Spinal cord (tissue), 9 donors: ENCODE measurements at regions not wholly inside any gene's neighbourhood (a gene's known extent, or its start where the extent isn't known, plus 50 kb on each side); places are given as distances from the start of the nearest gene placed in this dataset.
"Not testable (repeated sequence)": the region's sequence is repeated elsewhere in the genome, so short reads cannot be mapped to it uniquely, and the experiment has no call there.

Experiments used
- DNase-seq, 6 donors: peaks; one replicate each; pipeline versions ENCODE4 v3.0.0 to v3.0.0-alpha.2; 2013 to 2015; ENCODE audit warnings: low spot score in 6 of 6, low read depth in 4 of 6
- H3K27ac ChIP-seq: one replicate; pipeline ENCODE4 v1.5.1; 2013; ENCODE audit warnings: low read depth, low read length, control low read depth
- H3K27me3 ChIP-seq: one replicate; pipeline ENCODE4 v1.6.1; 2013; ENCODE audit warnings: low read length; ENCODE audit not compliant: control insufficient read depth, insufficient read depth
- H3K36me3 ChIP-seq: one replicate; pipeline ENCODE4 v1.6.1; 2013; ENCODE audit warnings: low read length; ENCODE audit not compliant: control insufficient read depth, insufficient read depth
- H3K4me1 ChIP-seq: one replicate; pipeline ENCODE4 v1.6.1; 2013; ENCODE audit warnings: low read length; ENCODE audit not compliant: control insufficient read depth, insufficient read depth
- H3K4me3 ChIP-seq: one replicate; pipeline ENCODE4 v1.5.1; 2013; ENCODE audit warnings: low read depth, low read length, control low read depth
- H3K9me3 ChIP-seq: one replicate; pipeline ENCODE4 v1.6.1; 2013; ENCODE audit warnings: low read length; ENCODE audit not compliant: control insufficient read depth, insufficient read depth
- WGBS: methylation state at CpG from one replicate; pipeline ENCODE4 v1.1.5; 2013; ENCODE audit warnings: missing lambda C conversion rate; ENCODE audit not compliant: insufficient coverage; 5-methylcytosine and 5-hydroxymethylcytosine counted together
- donor health status: healthy.

GRCh38 chr11:25625094-25625493 is 706.8 kb upstream of the ANO3 start:
- Histone ChIP-seq H3K36me3 (no peaks in the 10 kb centered on the region), H3K9me3 (no peaks in the 10 kb centered on the region), H3K27ac (no peak overlapping the region), H3K4me1 (no peaks in the 10 kb centered on the region), H3K27me3 (no peaks in the 10 kb centered on the region), H3K4me3 (no peak overlapping the region)
- WGBS, result 92% methylated on average over 2 of the region's 3 CpGs
- DNase-seq, result no peak

- Histone ChIP-seq H3K9me3 (no peaks in the 10 kb centered on the region), H3K4me1 (no peaks in the 10 kb centered on the region), H3K36me3 (no peaks in the 10 kb centered on the region), H3K27ac (no peak overlapping the region), H3K4me3 (no peak overlapping the region), H3K27me3 (no peaks in the 10 kb centered on the region)
- DNase-seq, result no peak
- 88% methylated on average over 4 of the region's 5 CpGs for WGBS
Measured at GRCh38 chr11:25628030-25628429, 703.9 kb upstream of the ANO3 start.

GRCh38 chr11:25633230-25633629 is 698.7 kb upstream of the ANO3 start:
- no peak for DNase-seq
- H3K27me3 ChIP-seq, result no peaks in the 10 kb centered on the region
- H3K27ac ChIP-seq, result no peak overlapping the region
- H3K9me3 ChIP-seq, result no peaks in the 10 kb centered on the region
- no peaks in the 10 kb centered on the region for H3K36me3 ChIP-seq
- no CpG with 5 or more reads among the region's 1 CpG for WGBS
- H3K4me3 ChIP-seq, result no peak overlapping the region
- H3K4me1 ChIP-seq, result no peaks in the 10 kb centered on the region

GRCh38 chr11:25649220-25649619 is 682.7 kb upstream of the ANO3 start:
- 92% methylated on average over 12 of the region's 12 CpGs for WGBS
- H3K27ac ChIP-seq, result not testable (repeated sequence)

GRCh38 chr11:25650319-25650718 is 681.6 kb upstream of the ANO3 start:
- Histone ChIP-seq H3K4me1 (no peaks in the 10 kb centered on the region), H3K27me3 (no peaks in the 10 kb centered on the region), H3K27ac (no peak overlapping the region), H3K9me3 (no peaks in the 10 kb centered on the region), H3K36me3 (no peaks in the 10 kb centered on the region), H3K4me3 (no peak overlapping the region)
- DNase-seq, result no peak
- WGBS, result no CpG with 5 or more reads among the region's 12 CpGs

More at GRCh38 chr11:25649220-25649619, 682.7 kb upstream of the ANO3 start:
- H3K27me3 ChIP-seq, DNase-seq, H3K9me3 ChIP-seq, H3K4me1 ChIP-seq, H3K4me3 ChIP-seq, H3K36me3 ChIP-seq: not testable (repeated sequence)

- no peaks in the 10 kb centered on the region for H3K27me3 ChIP-seq
- DNase-seq, result peak in 1 of 6 donors; percentile 76
- H3K4me1 ChIP-seq, result no peaks in the 10 kb centered on the region
- H3K4me3 ChIP-seq, result no peak overlapping the region
- no peaks in the 10 kb centered on the region for H3K9me3 ChIP-seq
- no CpG with 5 or more reads among the region's 2 CpGs for WGBS
- no peaks in the 10 kb centered on the region for H3K36me3 ChIP-seq
- no peak overlapping the region for H3K27ac ChIP-seq
Measured at GRCh38 chr11:25655636-25656035, 676.3 kb upstream of the ANO3 start.

GRCh38 chr11:25658916-25659315 is 673.0 kb upstream of the ANO3 start:
- no peaks in the 10 kb centered on the region for H3K4me1 ChIP-seq
- no CpG with 5 or more reads among the region's 2 CpGs for WGBS

GRCh38 chr11:25659706-25660105 is 672.2 kb upstream of the ANO3 start:
- WGBS, result no CpG with 5 or more reads among the region's 3 CpGs
- H3K4me3 ChIP-seq, result no peak overlapping the region
- H3K27me3 ChIP-seq, result no peaks in the 10 kb centered on the region
- no peak overlapping the region for H3K27ac ChIP-seq
- H3K36me3 ChIP-seq, result no peaks in the 10 kb centered on the region
- H3K9me3 ChIP-seq, result no peaks in the 10 kb centered on the region
- DNase-seq, result no peak
- H3K4me1 ChIP-seq, result no peaks in the 10 kb centered on the region

More at GRCh38 chr11:25658916-25659315, 673.0 kb upstream of the ANO3 start:
- no peak for DNase-seq
- H3K9me3 ChIP-seq, result no peaks in the 10 kb centered on the region
- no peak overlapping the region for H3K4me3 ChIP-seq
- no peak overlapping the region for H3K27ac ChIP-seq
- no peaks in the 10 kb centered on the region for H3K27me3 ChIP-seq
- no peaks in the 10 kb centered on the region for H3K36me3 ChIP-seq

- Histone ChIP-seq H3K4me3 (no peak overlapping the region), H3K9me3 (no peaks in the 10 kb centered on the region), H3K36me3 (no peaks in the 10 kb centered on the region), H3K27me3 (no peaks in the 10 kb centered on the region), H3K27ac (no peak overlapping the region), H3K4me1 (no peaks in the 10 kb centered on the region)
- no CpG with 5 or more reads among the region's 1 CpG for whole genome bisulfite sequencing
- no peak for DNase-seq
Measured at GRCh38 chr11:25667871-25668270, 664.1 kb upstream of the ANO3 start.

GRCh38 chr11:25691959-25692358 is 640.0 kb upstream of the ANO3 start:
- H3K27ac ChIP-seq, result no peak overlapping the region
- no peaks in the 10 kb centered on the region for H3K4me1 ChIP-seq
- 90% methylated on average over 8 of the region's 8 CpGs for WGBS
- no peaks in the 10 kb centered on the region for H3K27me3 ChIP-seq
- H3K9me3 ChIP-seq, result peaks cover 3% of the 10 kb centered on the region
- no peak for DNase-seq
- no peaks in the 10 kb centered on the region for H3K36me3 ChIP-seq
- H3K4me3 ChIP-seq, result no peak overlapping the region
